Keratinocyte (primary cell): ENCODE measurements at regions not wholly inside any gene's neighbourhood (a gene's known extent, or its start where the extent isn't known, plus 50 kb on each side); places are given as distances from the start of the nearest gene placed in this dataset.

Experiments used
- EZH2 ChIP-seq: IDR thresholded peaks from one replicate; pipeline ENCODE4 v1.6.1; 2012; ENCODE audit warnings: inconsistent platforms, mild to moderate bottlenecking, low read length, moderate library complexity
- TF ChIP-seq, protein P1 (sequence below), 3 experiments: IDR thresholded peaks in 1 of 3; conservative IDR thresholded peaks in 1 of 3; optimal IDR thresholded peaks in 1 of 3; 2 replicates in 2 of 3; 3 replicates in 1 of 3; pipeline versions ENCODE3 to v1.5.1; 2011; ENCODE audit warnings: low read length in 3 of 3, mild to moderate bottlenecking in 3 of 3, moderate library complexity in 2 of 3, control low read depth in 1 of 3, inconsistent platforms in 1 of 3; ENCODE audit not compliant: insufficient read depth in 2 of 3; ENCODE audit errors: extremely low read depth in 1 of 3

DNA sequence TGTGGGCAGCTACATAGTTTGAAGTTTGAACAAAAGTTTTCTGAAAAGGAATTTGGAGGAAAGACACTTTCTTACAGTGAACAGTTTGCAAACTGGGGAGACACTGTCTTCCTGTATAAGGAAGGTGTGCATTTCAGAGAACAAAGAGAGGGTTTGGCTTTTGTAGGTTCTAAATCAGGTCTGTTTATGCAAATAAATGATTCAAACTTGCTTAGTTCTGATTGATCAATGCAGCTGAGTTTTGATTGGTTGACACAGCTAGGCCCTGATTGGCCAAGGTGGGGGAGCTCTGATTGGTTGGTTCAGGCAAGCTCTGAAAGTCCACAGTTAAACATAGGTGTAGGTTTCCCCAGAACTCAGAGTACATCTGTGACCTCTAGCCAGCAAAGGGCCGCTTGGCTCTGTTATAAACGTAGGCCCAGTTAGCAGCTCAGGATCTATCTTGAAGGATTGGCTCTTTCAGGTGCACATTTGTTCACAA is 63.0 kb upstream of the ENPP6 start:
- TF ChIP-seq, protein P1, sequence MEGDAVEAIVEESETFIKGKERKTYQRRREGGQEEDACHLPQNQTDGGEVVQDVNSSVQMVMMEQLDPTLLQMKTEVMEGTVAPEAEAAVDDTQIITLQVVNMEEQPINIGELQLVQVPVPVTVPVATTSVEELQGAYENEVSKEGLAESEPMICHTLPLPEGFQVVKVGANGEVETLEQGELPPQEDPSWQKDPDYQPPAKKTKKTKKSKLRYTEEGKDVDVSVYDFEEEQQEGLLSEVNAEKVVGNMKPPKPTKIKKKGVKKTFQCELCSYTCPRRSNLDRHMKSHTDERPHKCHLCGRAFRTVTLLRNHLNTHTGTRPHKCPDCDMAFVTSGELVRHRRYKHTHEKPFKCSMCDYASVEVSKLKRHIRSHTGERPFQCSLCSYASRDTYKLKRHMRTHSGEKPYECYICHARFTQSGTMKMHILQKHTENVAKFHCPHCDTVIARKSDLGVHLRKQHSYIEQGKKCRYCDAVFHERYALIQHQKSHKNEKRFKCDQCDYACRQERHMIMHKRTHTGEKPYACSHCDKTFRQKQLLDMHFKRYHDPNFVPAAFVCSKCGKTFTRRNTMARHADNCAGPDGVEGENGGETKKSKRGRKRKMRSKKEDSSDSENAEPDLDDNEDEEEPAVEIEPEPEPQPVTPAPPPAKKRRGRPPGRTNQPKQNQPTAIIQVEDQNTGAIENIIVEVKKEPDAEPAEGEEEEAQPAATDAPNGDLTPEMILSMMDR (optimal IDR thresholded peaks at IDR 0.05 in 1 of 3, IDR thresholded peaks at IDR 0.05 in 1 of 3, conservative IDR thresholded peaks at IDR 0.05 in 1 of 3; ENCODE audit: extremely low read depth in 1 of 3, insufficient read depth in 2 of 3, low read length in 3 of 3) = no peak
- TF ChIP-seq EZH2 = no peak
